ENCODE measurements at regions not wholly inside any gene's neighbourhood (a gene's known extent, or its start where the extent isn't known, plus 50 kb on each side); places are given as distances from the start of the nearest gene placed in this dataset.

DNA sequence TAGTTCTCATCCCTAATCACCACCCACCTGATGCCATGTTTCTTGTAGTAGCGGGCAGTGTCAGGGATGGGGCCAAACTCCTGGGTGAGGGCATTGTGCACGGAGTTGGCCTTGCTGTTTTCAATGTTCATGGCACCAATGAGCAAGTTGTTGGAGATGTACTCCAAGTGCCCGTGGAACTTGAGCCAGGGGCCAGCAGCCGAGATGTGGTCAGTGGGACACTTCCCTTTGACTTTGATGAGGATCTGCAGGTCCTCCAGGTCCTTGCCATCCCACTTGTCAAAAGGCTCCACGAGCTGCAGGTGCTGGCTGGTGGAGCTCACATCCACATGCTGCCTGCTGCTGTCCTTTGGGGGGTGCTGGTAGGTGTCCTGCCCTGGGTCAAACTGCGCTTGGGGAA, 162.2 kb upstream of the SV2C start:
- TF ChIP-seq, protein P1, sequence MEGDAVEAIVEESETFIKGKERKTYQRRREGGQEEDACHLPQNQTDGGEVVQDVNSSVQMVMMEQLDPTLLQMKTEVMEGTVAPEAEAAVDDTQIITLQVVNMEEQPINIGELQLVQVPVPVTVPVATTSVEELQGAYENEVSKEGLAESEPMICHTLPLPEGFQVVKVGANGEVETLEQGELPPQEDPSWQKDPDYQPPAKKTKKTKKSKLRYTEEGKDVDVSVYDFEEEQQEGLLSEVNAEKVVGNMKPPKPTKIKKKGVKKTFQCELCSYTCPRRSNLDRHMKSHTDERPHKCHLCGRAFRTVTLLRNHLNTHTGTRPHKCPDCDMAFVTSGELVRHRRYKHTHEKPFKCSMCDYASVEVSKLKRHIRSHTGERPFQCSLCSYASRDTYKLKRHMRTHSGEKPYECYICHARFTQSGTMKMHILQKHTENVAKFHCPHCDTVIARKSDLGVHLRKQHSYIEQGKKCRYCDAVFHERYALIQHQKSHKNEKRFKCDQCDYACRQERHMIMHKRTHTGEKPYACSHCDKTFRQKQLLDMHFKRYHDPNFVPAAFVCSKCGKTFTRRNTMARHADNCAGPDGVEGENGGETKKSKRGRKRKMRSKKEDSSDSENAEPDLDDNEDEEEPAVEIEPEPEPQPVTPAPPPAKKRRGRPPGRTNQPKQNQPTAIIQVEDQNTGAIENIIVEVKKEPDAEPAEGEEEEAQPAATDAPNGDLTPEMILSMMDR (IDR thresholded peaks at IDR 0.05), result no peak
- TF ChIP-seq POLR2A (IDR thresholded peaks at IDR 0.05), result no peak

All from Peyer's patch (tissue), 4 donors.